Mesenchymal stem cell (in vitro differentiated cells and primary cell): ENCODE measurements at regions not wholly inside any gene's neighbourhood (a gene's known extent, or its start where the extent isn't known, plus 50 kb on each side); places are given as distances from the start of the nearest gene placed in this dataset.
"Not testable (repeated sequence)": the region's sequence is repeated elsewhere in the genome, so short reads cannot be mapped to it uniquely, and the experiment has no call there.

Experiments used
- DNase-seq: peaks from one replicate; pipeline ENCODE4 v3.0.0-alpha.2; 2013
- H2AFZ ChIP-seq: one replicate; pipeline ENCODE4 v1.6.1; 2013; ENCODE audit warnings: low read depth, mild to moderate bottlenecking, control low read depth, inconsistent platforms, low read length, moderate library complexity
- H2AK5ac ChIP-seq: 2 replicates; pipeline ENCODE4 v1.6.1; 2013; ENCODE audit warnings: low read length, moderate library complexity, mild to moderate bottlenecking, inconsistent platforms; ENCODE audit not compliant: severe bottlenecking
- H2BK120ac ChIP-seq: one replicate; pipeline ENCODE4 v1.6.1; 2013; ENCODE audit warnings: low read depth, mild to moderate bottlenecking, inconsistent platforms, low read length, moderate library complexity
- H2BK12ac ChIP-seq, 2 experiments: one replicate each; pipeline ENCODE4 v1.6.1; 2013; ENCODE audit warnings: inconsistent platforms in 2 of 2, low read length in 2 of 2, mild to moderate bottlenecking in 2 of 2, moderate library complexity in 2 of 2, control low read depth in 1 of 2
- H2BK15ac ChIP-seq: one replicate; pipeline ENCODE4 v1.6.1; 2013; ENCODE audit warnings: mild to moderate bottlenecking, low read depth, inconsistent platforms; ENCODE audit not compliant: poor library complexity, severe bottlenecking
- H2BK5ac ChIP-seq: 2 replicates; pipeline ENCODE4 v1.6.1; 2013; ENCODE audit warnings: low read depth, mild to moderate bottlenecking, low read length, control low read depth, inconsistent platforms; ENCODE audit not compliant: poor library complexity, severe bottlenecking
- H3K14ac ChIP-seq, 2 experiments: one replicate each; pipeline ENCODE4 v1.6.1; 2013; ENCODE audit warnings: inconsistent platforms in 2 of 2, low read length in 2 of 2, control low read depth in 1 of 2, mild to moderate bottlenecking in 1 of 2, moderate library complexity in 1 of 2
- H3K18ac ChIP-seq, 2 experiments: one replicate each; pipeline ENCODE4 v1.6.1; 2013; ENCODE audit warnings: inconsistent platforms in 2 of 2, low read length in 2 of 2, control low read depth in 1 of 2, low read depth in 1 of 2, mild to moderate bottlenecking in 1 of 2
- H3K23ac ChIP-seq, 2 experiments: one replicate each; pipeline ENCODE4 v1.6.1; 2013; ENCODE audit warnings: inconsistent platforms in 2 of 2, low read length in 2 of 2, mild to moderate bottlenecking in 2 of 2, moderate library complexity in 2 of 2, control low read depth in 1 of 2
- H3K27ac ChIP-seq: 2 replicates; pipeline ENCODE4 v1.5.1; 2013; ENCODE audit warnings: mild to moderate bottlenecking, moderate library complexity, low read length, control low read depth, inconsistent platforms; ENCODE audit not compliant: poor library complexity, severe bottlenecking
- H3K27me3 ChIP-seq, 2 experiments: 2 replicates each; pipeline versions ENCODE4 v1.6.1 to v1.7.0; 2013; ENCODE audit warnings: low read length in 2 of 2, mild to moderate bottlenecking in 2 of 2, moderate library complexity in 2 of 2, control low read depth in 1 of 2, inconsistent platforms in 1 of 2; ENCODE audit not compliant: control insufficient read depth in 1 of 2, insufficient read depth in 1 of 2
- H3K36me3 ChIP-seq, 2 experiments: 2 replicates each; pipeline versions ENCODE4 v1.6.1 to v1.7.0; 2013; ENCODE audit warnings: low read length in 2 of 2, control low read depth in 1 of 2, inconsistent platforms in 1 of 2, low read depth in 1 of 2, mild to moderate bottlenecking in 1 of 2; ENCODE audit not compliant: insufficient read depth in 2 of 2, control insufficient read depth in 1 of 2
- H3K4ac ChIP-seq, 2 experiments: one replicate each; pipeline ENCODE4 v1.6.1; 2013; ENCODE audit warnings: inconsistent platforms in 2 of 2, low read length in 2 of 2, mild to moderate bottlenecking in 2 of 2, moderate library complexity in 2 of 2, control low read depth in 1 of 2, low read depth in 1 of 2
- H3K4me1 ChIP-seq: 2 replicates; pipeline ENCODE4 v1.6.1; 2013; ENCODE audit warnings: low read depth, low read length, control low read depth; ENCODE audit not compliant: control insufficient read depth, insufficient read depth
- H3K4me2 ChIP-seq: 2 replicates; pipeline ENCODE4 v1.6.1; 2013; ENCODE audit warnings: low read length, mild to moderate bottlenecking, inconsistent platforms; ENCODE audit not compliant: poor library complexity, severe bottlenecking
- H3K4me3 ChIP-seq, 2 experiments: 2 replicates each; pipeline versions ENCODE4 v1.5.1 to v1.7.0; 2013; ENCODE audit warnings: low read length in 2 of 2, mild to moderate bottlenecking in 2 of 2, control low read depth in 1 of 2, low read depth in 1 of 2; ENCODE audit not compliant: insufficient read depth in 1 of 2
- H3K79me1 ChIP-seq: replicated peaks from 2 replicates; pipeline ENCODE4 v1.6.1; 2013; ENCODE audit warnings: mild to moderate bottlenecking, control low read depth, low read length, inconsistent platforms; ENCODE audit not compliant: poor library complexity, severe bottlenecking
- H3K9ac ChIP-seq: 2 replicates; pipeline ENCODE4 v1.7.0; 2013; ENCODE audit warnings: mild to moderate bottlenecking, low read length, moderate library complexity
- H3K9me3 ChIP-seq: 2 replicates; pipeline ENCODE4 v1.7.0; 2013; ENCODE audit warnings: mild to moderate bottlenecking, low read length; ENCODE audit not compliant: control insufficient read depth
- H4K8ac ChIP-seq: one replicate; pipeline ENCODE4 v1.6.1; 2013; ENCODE audit warnings: inconsistent platforms, mild to moderate bottlenecking, low read length, moderate library complexity
- H4K91ac ChIP-seq: one replicate; pipeline ENCODE4 v1.6.1; 2013; ENCODE audit warnings: mild to moderate bottlenecking, low read length, inconsistent platforms
- WGBS: methylation state at CpG from one replicate; pipeline ENCODE4 v1.1.7; 2013; ENCODE audit warnings: mixed read lengths; 5-methylcytosine and 5-hydroxymethylcytosine counted together

DNA sequence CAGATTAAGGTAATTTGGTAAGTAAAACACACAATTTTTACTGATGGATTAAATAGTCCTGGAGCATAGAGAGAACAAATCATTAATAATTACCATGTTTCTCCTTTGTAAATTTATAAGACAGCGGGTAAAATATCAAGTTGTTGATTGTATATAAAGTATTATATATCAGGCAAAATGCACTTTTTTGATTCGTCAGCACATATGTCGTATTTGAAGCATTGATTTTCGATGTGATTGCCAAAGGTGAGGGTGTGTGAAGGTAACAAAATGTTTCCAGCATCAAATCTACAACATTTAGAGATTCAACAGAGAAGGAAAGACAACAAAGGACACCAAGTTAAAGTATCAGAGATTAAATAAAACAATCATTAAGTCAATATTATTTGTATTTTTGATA is 1437.8 kb upstream of the ADGRL3 start:
- Histone ChIP-seq H2BK12ac (no peak overlapping the region), H2AK5ac (no peak overlapping the region), H3K23ac (no peak overlapping the region), H3K4me3 (no peak overlapping the region), H3K36me3 (no peaks in the 10 kb centered on the region), H3K14ac (no peak overlapping the region), H3K4ac (no peak overlapping the region), H3K27me3 (no peaks in the 10 kb centered on the region), H3K9me3 (peaks cover 10% of the 10 kb centered on the region), H4K91ac (no peak overlapping the region), H3K79me1 (no peaks in the 10 kb centered on the region), H2AFZ (no peak overlapping the region), H2BK5ac (no peak overlapping the region), H3K4me2 (no peak overlapping the region), H3K9ac (no peak overlapping the region), H4K8ac (no peak overlapping the region), H3K18ac (no peak overlapping the region), H3K4me1 (peaks cover 3% of the 10 kb centered on the region), H2BK15ac (no peak overlapping the region), H3K27ac (no peak overlapping the region), H2BK120ac (no peak overlapping the region)
- WGBS = no CpG with 5 or more reads among the region's 4 CpGs
- DNase-seq = no peak

- no peak overlapping the region for H3K4me3 ChIP-seq
- H2AK5ac ChIP-seq = no peak overlapping the region
Observed at GRCh38 chr4:59770601-59771264, 1429.4 kb upstream of the ADGRL3 start.

GRCh38 chr4:59772641-59773139 is 1427.4 kb upstream of the ADGRL3 start:
- Histone ChIP-seq H4K91ac (no peak overlapping the region), H3K14ac (no peak overlapping the region), H4K8ac (no peak overlapping the region), H2AK5ac (no peak overlapping the region), H3K9ac (no peak overlapping the region), H3K4me3 (no peak overlapping the region), H3K27me3 (no peaks in the 10 kb centered on the region), H3K36me3 (no peaks in the 10 kb centered on the region), H3K18ac (no peak overlapping the region), H3K23ac (no peak overlapping the region), H3K4me1 (no peaks in the 10 kb centered on the region), H3K79me1 (no peaks in the 10 kb centered on the region), H3K4ac (no peak overlapping the region), H2BK12ac (no peak overlapping the region), H2BK120ac (no peak overlapping the region), H2AFZ (no peak overlapping the region), H3K9me3 (no peaks in the 10 kb centered on the region), H3K27ac (no peak overlapping the region), H2BK15ac (no peak overlapping the region), H2BK5ac (no peak overlapping the region), H3K4me2 (no peak overlapping the region)
- WGBS = 86% methylated on average over 1 of the region's 1 CpG
- DNase-seq = no peak

More at GRCh38 chr4:59770601-59771264, 1429.4 kb upstream of the ADGRL3 start:
- Histone ChIP-seq H3K4me2 (no peak overlapping the region), H3K18ac (no peak overlapping the region), H3K9me3 (no peaks in the 10 kb centered on the region), H4K8ac (no peak overlapping the region), H3K79me1 (no peaks in the 10 kb centered on the region), H3K23ac (no peak overlapping the region), H3K27ac (no peak overlapping the region), H2BK15ac (no peak overlapping the region), H3K4me1 (no peaks in the 10 kb centered on the region), H3K27me3 (no peaks in the 10 kb centered on the region), H3K9ac (no peak overlapping the region), H2BK12ac (no peak overlapping the region), H2BK120ac (no peak overlapping the region), H4K91ac (no peak overlapping the region), H3K4ac (no peak overlapping the region), H2BK5ac (no peak overlapping the region), H2AFZ (no peak overlapping the region), H3K14ac (no peak overlapping the region), H3K36me3 (no peaks in the 10 kb centered on the region)
- no peak for DNase-seq

- H2AK5ac ChIP-seq, H2BK120ac ChIP-seq, H3K9me3 ChIP-seq, H3K27me3 ChIP-seq, H3K18ac ChIP-seq, H3K27ac ChIP-seq, H3K23ac ChIP-seq, H2AFZ ChIP-seq, H3K36me3 ChIP-seq, H2BK15ac ChIP-seq, H2BK5ac ChIP-seq, H4K91ac ChIP-seq, H3K4me1 ChIP-seq, H2BK12ac ChIP-seq, H3K79me1 ChIP-seq, H3K4ac ChIP-seq, H3K4me3 ChIP-seq, H3K9ac ChIP-seq, H4K8ac ChIP-seq, H3K14ac ChIP-seq, DNase-seq, H3K4me2 ChIP-seq: not testable (repeated sequence)
- 59% methylated on average over 3 of the region's 3 CpGs for WGBS
Observed at GRCh38 chr4:59780271-59780670, 1419.9 kb upstream of the ADGRL3 start.
